HepG2 (cell line): ENCODE measurements at regions not wholly inside any gene's neighbourhood (a gene's known extent, or its start where the extent isn't known, plus 50 kb on each side); places are given as distances from the start of the nearest gene placed in this dataset.

Source experiments
- ETV5 ChIP-seq: IDR thresholded peaks from 2 replicates; pipeline ENCODE4 v1.6.1; 2018; ENCODE audit warnings: missing biosample characterization, missing genetic modification reagents, inconsistent platforms, borderline replicate concordance
- HMGXB3 ChIP-seq: sonication (generic); formaldehyde crosslinking; IDR thresholded peaks from 2 replicates; pipeline ENCODE4 v1.4.0; 2020; ENCODE audit warnings: missing genetic modification reagents, borderline replicate concordance
- NONO ChIP-seq, 2 experiments: fragments of 450-650 bp in 1 of 2; sonication (generic) in 1 of 2; formaldehyde crosslinking in 1 of 2; IDR thresholded peaks in 1 of 2; conservative IDR thresholded peaks in 1 of 2; 2 replicates each; pipeline versions ENCODE4 v1.6.1 to v1.8.0; 2017 to 2022; ENCODE audit warnings: mild to moderate bottlenecking in 1 of 2, missing genetic modification reagents in 1 of 2, moderate library complexity in 1 of 2
- RARA ChIP-seq: IDR thresholded peaks from 2 replicates; pipeline ENCODE4 v1.6.1; 2016; ENCODE audit warnings: missing genetic modification reagents, missing compliant biosample characterization
- RCOR2 ChIP-seq: IDR thresholded peaks from 2 replicates; pipeline ENCODE4 v1.6.1; 2016; ENCODE audit warnings: missing biosample characterization, missing genetic modification reagents
- SMAD3 ChIP-seq: sonication (generic); formaldehyde crosslinking; IDR thresholded peaks from 2 replicates; pipeline ENCODE4 v1.4.0; 2020; ENCODE audit warnings: missing genetic modification reagents
- ZBTB4 ChIP-seq: sonication (generic); formaldehyde crosslinking; IDR thresholded peaks from 2 replicates; pipeline ENCODE4 v1.4.0; 2020; ENCODE audit warnings: missing genetic modification reagents, mild to moderate bottlenecking, borderline replicate concordance
- ZMAT5 ChIP-seq: sonication (generic); formaldehyde crosslinking; IDR thresholded peaks from 2 replicates; pipeline ENCODE4 v1.5.0; 2020; ENCODE audit warnings: mild to moderate bottlenecking, low read depth, missing genetic modification reagents, borderline replicate concordance
- ZNF784 ChIP-seq: sonication (generic); formaldehyde crosslinking; IDR thresholded peaks from 2 replicates; pipeline ENCODE4 v1.5.1; 2020; ENCODE audit warnings: missing genetic modification reagents, mild to moderate bottlenecking, borderline replicate concordance
- TF ChIP-seq, protein P1 (sequence below): sonication (generic); formaldehyde crosslinking; IDR thresholded peaks from 2 replicates; pipeline ENCODE4 v1.4.0; 2020; ENCODE audit warnings: missing genetic modification reagents, borderline replicate concordance
- TF ChIP-seq, protein P2 (sequence below): sonication (generic); formaldehyde crosslinking; IDR thresholded peaks from 2 replicates; pipeline ENCODE4 v1.4.0; 2020; ENCODE audit warnings: missing genetic modification reagents
- TF ChIP-seq, protein P3 (sequence below): sonication (generic); formaldehyde crosslinking; IDR thresholded peaks from 2 replicates; pipeline ENCODE4 v1.4.0; 2020; ENCODE audit warnings: mild to moderate bottlenecking, missing genetic modification reagents

DNA sequence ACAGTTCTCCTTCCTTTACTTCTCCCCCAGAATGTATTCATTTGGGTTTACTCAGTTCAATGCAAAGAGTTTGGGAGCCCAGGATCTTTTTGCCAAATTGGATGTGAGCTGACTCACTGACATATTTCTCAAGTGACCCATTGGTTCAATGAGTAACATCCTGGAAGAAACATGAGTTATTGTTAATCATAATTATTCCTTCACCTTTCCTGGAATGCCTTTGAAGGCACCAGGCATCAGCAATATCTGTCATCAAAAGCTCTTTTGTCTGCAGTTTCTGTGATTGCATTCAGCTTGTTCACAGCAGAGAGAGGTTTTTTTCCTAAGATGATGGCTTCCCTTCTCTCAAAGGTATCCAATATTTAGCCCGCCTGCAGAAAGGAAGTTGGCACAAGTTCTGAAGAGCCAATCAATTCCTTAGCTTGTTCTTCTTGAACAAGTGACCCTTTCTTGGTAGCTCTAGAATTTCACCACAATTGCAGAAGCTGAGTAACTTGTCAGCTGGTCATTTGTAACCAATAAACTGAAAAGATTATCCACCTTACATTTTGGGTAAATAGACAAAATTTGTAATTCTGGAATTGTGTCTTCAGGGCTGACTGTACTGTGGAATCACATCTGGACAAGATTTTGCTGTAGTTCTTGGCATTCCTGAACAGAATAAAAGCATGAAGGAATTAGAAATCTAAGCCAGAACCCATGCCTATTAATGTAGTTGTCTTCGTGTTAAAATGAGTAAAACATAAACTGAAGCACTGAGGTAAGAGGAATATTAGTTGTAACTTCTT lies 72.2 kb upstream of the TMEM17 start (continued):
- TF ChIP-seq, protein P1, sequence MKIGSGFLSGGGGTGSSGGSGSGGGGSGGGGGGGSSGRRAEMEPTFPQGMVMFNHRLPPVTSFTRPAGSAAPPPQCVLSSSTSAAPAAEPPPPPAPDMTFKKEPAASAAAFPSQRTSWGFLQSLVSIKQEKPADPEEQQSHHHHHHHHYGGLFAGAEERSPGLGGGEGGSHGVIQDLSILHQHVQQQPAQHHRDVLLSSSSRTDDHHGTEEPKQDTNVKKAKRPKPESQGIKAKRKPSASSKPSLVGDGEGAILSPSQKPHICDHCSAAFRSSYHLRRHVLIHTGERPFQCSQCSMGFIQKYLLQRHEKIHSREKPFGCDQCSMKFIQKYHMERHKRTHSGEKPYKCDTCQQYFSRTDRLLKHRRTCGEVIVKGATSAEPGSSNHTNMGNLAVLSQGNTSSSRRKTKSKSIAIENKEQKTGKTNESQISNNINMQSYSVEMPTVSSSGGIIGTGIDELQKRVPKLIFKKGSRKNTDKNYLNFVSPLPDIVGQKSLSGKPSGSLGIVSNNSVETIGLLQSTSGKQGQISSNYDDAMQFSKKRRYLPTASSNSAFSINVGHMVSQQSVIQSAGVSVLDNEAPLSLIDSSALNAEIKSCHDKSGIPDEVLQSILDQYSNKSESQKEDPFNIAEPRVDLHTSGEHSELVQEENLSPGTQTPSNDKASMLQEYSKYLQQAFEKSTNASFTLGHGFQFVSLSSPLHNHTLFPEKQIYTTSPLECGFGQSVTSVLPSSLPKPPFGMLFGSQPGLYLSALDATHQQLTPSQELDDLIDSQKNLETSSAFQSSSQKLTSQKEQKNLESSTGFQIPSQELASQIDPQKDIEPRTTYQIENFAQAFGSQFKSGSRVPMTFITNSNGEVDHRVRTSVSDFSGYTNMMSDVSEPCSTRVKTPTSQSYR: peak; percentile 24; the same call in 1 of the 2 replicates
- TF ChIP-seq, protein P2, sequence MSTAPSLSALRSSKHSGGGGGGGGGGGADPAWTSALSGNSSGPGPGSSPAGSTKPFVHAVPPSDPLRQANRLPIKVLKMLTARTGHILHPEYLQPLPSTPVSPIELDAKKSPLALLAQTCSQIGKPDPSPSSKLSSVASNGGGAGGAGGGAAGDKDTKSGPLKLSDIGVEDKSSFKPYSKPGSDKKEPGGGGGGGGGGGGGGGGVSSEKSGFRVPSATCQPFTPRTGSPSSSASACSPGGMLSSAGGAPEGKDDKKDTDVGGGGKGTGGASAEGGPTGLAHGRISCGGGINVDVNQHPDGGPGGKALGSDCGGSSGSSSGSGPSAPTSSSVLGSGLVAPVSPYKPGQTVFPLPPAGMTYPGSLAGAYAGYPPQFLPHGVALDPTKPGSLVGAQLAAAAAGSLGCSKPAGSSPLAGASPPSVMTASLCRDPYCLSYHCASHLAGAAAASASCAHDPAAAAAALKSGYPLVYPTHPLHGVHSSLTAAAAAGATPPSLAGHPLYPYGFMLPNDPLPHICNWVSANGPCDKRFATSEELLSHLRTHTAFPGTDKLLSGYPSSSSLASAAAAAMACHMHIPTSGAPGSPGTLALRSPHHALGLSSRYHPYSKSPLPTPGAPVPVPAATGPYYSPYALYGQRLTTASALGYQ (CRISPR knock-in tag): peak; percentile 51; the same call in 1 of the 2 replicates
- TF ChIP-seq ZNF784 (CRISPR knock-in tag) (0 out of 2 replicates have a peak, but pooled peaks have one; percentile 17), ZBTB4 (CRISPR knock-in tag) (no peak), NONO (IDR thresholded peaks at IDR 0.05) (no peak), NONO (CRISPR knock-in tag; conservative IDR thresholded peaks at IDR 0.05) (no peak), SMAD3 (CRISPR knock-in tag) (peak; percentile 42; the same call in 1 of the 2 replicates), ZMAT5 (no peak), ETV5 (CRISPR knock-in tag) (peak; percentile 91), RARA (CRISPR knock-in tag) (peak; percentile 92), HMGXB3 (CRISPR knock-in tag) (peak; percentile 25; the same call in 1 of the 2 replicates), RCOR2 (CRISPR knock-in tag) (peak; percentile 95)
- TF ChIP-seq, protein P3, sequence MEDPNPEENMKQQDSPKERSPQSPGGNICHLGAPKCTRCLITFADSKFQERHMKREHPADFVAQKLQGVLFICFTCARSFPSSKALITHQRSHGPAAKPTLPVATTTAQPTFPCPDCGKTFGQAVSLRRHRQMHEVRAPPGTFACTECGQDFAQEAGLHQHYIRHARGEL (CRISPR knock-in tag): no peak
